SKM-1 (cell line): ENCODE measurements at regions not wholly inside any gene's neighbourhood (a gene's known extent, or its start where the extent isn't known, plus 50 kb on each side); places are given as distances from the start of the nearest gene placed in this dataset.

Experiments
- DNase-seq: peaks from one replicate; lab custom pipeline; 2025; ENCODE audit not compliant: unreplicated experiment; lab: John Stamatoyannopoulos, UW

DNA sequence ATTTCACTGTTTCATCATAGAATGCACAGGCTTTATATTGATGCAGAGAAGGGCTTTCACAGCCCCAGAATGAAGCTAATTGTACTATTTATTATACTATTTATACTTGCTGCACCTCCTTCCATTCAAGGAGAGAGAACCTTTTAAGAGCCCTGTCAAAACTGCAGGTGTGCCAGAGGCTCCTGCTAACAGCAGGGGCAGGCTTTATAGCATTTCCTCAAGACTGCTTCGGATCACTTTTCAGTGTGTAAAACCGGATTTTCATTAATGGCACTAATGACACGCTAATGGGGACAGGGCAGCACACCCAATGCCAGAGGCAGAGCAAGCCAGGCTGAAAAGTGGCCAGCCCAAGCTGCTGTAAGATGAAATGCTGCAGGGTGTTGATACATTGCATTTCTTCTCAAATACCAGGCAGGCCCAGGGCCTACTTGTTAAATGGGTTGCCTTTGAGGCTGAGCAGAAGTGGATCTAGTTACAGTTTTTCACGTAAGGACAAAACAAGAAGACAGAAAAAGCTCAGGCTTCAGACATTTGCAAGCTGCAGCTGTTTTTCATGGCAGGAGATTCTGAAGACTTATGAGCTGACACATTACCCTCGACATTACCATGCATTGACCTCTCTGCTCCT is 487.7 kb upstream of the BTBD3 start:
- no peak for DNase-seq

DNA sequence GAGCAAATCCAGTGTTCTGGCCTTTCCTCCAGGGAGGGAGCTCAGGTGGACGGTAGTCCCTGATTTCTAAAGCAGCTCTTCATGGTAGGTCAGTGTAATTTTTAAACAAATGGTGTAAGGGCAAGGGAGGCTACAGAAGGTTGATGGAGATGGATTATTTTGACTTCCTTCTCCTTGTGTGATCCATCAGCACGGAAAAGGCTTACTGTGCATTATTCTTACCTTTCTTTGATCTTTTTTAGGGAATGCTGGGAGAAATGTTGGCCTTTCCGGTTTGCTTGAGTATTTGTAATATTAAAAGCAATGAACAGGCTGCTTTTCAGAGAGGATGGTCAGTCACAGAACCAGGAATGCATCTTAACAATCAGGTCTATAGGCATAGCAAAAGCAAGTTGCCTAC is 487.0 kb upstream of the BTBD3 start:
- DNase-seq, result no peak

DNA sequence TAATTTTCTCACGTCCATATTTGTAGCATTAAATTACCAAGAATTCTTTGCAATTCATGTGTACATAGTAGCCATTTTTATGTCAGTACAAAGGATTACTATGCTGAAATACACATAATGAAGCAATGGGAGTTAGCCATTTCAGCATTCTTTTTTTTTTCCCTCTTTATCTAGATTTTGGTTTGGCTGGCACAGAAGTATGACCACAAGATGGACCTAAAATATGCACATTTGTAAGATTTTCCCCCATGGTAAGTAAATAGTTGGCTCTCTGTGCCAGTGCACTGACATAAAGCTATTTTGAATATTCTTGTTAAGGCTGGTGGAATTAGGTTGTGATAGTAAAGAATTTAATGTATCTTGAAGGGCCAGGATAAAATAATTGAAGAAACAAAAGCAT is 486.1 kb upstream of the BTBD3 start:
- no peak for DNase-seq

DNA sequence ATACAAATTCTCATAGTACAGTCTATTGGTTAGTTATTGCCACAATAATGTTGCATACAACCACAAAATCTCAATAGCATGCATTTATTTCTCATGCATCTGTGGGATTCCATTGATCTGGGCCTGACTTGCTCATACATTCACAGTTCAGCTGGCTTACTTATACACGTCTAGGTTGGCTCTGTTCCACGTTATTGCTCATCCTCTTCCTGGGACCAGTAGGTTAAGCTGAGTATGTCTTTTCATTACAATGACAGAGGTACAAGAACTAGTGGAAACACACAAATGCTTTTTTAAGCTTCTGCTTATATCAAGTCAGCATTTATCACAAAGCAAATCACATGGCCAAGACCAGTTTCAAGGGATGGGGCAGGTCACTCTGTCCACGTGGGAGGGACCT is 485.3 kb upstream of the BTBD3 start:
- no peak for DNase-seq

DNA sequence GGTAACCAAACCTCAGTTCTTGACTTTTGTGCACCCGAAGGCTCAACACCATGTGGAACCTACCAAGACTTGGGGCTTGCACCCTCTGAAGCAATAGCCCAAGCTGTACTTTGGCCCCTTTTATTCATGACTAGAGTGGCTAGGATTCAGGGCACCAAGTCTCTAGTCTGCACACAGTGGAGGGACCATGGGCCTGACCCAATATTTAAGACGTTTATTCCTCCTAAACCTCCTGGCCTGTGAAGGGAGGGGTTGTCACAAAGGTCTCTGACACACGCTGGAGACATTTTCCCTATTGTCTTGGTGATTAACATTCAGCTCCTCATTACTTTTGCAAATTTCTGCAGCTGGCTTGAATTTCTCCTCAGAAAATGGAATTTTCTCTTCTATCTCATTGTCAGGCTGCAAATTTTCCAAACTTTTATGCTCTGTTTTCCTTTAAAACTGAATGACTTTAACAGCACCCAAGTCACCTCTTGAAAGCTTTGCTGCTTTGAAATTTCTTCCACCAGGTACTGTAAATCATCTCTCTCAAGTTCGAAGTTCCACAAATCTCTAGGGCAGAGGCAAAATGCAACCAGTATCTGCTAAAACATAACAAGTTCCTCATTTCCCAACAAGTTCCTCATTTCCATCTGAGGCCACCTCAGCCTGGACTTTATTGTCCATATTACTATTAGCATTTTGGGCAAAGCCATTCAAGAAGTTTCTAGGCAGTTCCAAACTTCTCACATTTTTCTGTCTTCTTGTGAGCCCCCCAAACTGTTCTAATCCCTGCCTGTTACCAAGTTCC is 481.4 kb upstream of the BTBD3 start:
- no peak for DNase-seq

DNA sequence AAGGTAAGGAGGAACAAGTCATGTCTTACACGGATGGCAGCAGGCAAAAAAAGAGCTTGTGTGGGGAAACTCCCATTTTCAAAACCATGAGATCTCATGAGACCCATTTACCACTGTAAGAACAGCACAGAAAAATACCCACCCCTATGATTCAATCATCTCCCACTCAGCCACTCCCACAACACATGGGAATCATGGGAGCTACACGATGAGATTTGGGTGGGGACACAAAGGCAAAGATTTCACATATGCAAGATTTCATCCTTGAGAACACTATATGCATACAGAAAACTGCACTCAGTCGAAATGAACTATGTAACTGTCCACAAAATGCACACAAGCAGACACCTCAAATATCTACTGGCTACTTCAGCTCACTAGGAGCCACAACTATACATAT is 480.6 kb upstream of the BTBD3 start:
- DNase-seq, result no peak

DNA sequence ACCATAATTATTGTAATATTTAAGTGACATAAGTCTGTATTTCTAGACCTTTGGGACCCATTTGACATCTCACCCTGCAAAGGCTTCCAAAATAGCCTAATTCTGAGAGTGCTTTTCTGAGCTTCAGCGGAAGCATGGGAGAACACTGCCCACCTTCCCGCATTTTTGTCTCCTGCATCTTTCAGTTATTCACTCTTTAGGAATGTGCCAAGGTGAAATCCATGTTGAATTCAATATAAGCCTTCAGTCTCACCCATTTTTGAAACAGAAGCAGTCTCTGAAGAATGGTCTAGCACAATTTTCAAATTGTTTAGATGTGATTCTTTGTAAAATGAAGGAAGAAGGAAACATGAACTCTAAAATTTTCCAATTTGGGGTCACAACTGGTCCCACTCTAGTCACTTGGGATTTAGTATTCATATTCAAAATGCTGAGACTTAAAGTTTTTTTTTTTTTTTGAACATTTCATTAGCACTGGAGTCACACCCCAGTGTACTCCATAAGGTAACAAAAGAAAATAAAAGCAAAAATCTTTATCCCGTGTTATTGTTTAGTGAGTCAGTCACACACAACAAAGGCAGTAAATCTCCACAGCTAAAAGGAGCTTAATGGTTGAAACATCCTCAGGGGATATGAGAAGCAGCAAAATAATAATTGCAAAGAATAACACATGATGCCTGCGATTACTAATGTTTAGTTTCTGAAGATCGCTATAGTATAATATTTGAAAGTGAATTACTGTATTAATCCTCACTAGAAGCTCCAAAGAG is 479.9 kb upstream of the BTBD3 start:
- no peak for DNase-seq

DNA sequence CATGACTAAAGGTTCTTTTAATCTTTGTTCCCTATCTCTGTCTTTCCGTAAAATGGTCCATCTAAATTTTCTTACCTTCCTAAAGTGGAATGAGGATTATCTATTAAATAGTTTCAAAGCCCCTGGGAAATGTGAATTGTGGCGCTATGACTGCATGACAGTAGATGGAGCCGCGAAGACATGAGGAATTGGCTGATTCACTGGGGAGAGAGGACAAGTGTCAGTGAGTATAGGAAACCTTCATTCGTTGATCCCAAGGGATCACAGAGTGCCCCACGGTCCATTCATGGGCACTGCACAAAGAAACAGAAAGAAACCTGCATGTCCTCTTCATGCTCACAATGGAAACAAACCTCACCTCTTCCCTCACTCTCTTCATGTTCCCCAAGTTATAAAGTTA is 479.3 kb upstream of the BTBD3 start:
- no peak for DNase-seq

DNA sequence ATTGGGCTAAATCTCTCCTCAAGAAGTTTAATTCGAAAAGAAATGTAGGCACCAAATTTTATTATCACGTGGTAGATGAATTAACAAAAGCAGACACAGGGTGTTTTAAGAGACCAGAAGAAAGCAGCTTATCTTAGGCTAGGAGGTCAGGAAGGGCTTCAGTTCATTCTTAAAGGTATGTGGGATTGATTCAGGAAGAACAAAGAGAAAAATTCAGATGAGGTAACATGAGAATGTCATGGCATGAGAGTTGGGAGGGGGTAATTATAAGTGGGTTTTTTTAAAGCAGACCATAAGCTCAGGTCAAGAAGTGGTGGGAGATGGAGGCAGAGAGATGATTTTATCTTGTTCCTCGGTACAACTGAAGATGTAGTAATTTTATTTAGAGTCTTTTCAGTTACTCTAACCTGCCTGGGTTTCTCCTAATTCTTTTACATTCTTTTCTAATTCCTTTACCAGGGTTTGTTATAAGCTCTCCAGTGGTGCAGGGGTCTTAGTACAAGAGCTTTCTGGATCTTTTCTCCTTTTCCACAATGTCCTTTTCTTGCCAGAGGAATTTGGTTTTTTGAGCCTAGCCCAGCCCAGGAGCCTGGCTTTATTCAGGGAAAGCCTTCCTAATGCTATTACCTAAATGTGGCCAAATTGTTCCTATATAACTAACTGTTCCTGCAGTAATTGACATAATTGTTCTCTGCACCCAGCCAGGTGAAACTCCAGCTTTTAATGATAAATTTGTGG is 474.1 kb upstream of the BTBD3 start:
- no peak for DNase-seq

DNA sequence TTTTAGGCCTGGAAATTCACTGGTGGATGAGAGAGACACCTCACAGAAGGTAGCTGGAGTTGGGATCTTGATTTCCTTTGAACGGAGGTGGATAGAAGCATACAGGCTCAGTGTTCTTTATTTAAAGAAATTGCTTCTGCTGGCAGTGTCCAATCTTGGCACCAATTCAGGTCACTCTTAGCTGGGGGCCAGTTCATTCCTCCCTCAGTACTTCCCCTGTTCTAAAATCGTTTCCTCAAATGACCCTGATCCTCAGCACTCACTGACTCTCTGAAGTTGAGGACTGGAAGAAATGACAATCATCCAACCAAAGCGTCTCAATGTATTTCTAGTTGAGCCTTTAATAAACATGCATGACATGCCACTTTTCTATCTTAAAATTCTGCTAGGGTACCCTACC is 472.5 kb upstream of the BTBD3 start:
- DNase-seq, result no peak

DNA sequence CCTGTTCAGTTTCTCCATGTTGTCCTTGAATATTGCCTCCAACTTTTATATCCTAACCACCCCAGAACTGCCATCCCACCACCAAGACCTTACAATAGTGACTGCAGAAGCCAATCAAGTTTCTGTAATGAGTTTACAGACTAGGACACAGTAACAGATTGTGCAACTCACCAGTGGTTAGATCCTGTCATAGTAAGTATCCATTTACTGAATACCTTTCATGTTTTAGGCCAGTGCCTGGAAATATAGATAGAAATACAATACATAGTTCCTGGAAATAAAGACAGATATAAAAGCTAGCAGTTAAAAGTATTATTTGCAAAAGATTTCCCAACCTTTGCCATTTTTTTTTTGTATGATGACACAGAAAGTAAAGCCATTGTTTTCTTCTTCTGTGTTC is 471.8 kb upstream of the BTBD3 start:
- no peak for DNase-seq

DNA sequence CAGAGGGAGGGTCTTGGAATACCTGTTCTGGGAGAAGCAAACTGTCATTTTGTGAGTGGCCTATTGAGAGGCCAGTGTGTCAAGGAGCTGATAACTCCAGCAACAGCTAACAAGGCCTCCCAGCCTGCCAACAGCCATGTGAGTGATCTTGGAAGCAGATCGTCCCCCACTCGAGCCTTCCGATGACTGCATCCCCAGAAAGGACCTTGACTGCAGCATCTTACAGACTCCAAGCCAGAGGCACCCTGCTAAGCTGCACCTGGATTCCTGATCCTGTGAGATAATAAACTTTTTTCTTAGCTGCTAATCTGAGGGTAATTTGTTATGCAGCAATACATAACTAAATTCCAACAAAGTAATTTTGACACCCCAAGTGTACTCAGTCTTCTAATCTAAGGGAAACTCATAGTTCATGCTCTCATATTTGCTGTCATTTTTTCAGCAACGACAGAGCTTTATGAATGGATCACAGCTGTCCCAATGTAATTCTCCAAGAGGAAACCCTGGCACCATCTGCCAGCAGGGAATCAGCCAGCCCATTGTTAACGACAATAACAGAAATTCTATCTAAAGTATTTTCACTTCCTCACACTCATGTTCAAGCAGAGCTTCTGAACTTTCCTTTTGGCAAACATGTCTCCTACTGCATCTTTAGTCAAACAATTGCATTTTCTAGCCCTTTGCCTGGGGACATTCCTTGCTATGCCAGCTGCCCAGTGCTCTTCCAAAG is 470.2 kb upstream of the BTBD3 start:
- no peak for DNase-seq

DNA sequence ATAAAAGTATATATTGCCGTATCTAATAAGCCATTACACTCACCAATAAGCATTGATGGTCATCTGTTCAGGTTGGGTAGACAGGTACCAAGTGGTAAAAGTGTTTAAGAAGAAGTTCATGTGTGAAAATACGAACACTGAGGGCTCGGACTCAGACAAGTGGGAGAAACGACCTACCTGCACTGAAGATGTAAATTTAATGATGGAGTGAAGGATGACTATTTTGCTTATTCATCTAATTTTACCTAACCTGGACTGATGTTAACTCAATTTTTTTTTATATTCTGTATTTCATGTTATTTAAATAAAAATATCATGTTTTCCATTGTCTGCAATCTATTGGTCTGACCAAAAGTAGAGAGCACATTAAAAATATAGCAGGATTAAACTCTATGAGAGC is 469.1 kb upstream of the BTBD3 start:
- no peak for DNase-seq

DNA sequence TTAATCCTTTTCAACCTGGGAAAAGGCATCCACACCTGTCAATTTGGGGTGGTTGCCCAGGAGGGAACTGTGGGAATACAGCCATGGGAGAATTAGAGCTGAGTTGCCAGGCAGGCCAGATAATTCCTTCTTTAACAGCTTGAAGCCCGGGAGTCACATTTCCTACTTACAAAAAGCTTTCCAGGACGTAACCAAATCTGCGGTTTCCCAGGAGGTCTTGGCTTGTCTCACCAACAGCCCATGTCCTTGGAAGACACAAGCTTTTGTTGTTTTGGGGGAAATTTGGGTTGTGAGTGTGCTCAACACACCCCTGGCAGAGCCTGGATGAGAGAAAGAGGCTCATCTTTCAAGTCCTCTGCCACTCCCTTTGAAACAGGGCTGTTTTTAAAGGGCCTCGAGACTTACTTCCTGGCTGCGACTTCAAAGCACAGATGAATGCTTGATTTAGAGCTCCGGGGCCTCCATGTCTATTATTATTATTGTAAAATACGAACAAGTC is 465.9 kb upstream of the BTBD3 start:
- no peak for DNase-seq

DNA sequence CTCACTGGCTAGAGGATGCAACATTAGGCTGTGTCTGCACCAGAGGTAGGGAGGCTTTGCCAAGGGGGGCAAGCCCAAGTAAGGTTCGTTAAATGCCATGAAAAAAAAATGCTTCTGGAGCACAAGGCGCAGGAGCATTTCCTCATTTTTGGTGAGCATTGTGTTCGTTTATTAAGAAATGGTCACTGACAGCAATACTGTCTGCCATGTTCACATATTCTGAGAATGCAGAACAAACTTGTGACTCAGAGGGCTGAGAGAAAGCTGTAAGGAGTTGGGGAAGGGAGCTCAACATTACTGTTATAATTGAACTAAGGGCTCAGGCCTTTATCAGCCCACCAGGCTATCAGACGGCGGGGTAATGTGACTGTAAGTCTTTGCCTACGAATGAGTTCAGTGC is 465.4 kb upstream of the BTBD3 start:
- DNase-seq, result no peak

DNA sequence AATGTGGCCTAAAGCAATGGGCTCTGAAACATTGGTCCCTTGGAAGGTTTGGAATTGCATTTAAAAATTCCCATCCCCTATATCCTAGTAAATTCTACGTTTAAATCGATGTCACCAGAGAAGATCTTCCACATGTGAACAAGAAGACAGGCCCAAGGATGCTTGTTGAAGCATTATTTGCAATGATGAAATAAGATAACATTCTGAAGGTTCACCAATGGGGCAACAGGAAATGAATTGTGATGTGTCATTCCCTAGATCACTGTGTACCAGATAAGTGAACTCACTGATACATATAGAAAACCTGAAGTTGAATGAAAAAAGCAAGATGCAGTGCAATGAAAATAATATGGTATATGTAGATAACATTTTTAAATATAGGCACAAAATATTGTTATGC is 464.3 kb upstream of the BTBD3 start:
- DNase-seq, result peak; percentile 19

DNA sequence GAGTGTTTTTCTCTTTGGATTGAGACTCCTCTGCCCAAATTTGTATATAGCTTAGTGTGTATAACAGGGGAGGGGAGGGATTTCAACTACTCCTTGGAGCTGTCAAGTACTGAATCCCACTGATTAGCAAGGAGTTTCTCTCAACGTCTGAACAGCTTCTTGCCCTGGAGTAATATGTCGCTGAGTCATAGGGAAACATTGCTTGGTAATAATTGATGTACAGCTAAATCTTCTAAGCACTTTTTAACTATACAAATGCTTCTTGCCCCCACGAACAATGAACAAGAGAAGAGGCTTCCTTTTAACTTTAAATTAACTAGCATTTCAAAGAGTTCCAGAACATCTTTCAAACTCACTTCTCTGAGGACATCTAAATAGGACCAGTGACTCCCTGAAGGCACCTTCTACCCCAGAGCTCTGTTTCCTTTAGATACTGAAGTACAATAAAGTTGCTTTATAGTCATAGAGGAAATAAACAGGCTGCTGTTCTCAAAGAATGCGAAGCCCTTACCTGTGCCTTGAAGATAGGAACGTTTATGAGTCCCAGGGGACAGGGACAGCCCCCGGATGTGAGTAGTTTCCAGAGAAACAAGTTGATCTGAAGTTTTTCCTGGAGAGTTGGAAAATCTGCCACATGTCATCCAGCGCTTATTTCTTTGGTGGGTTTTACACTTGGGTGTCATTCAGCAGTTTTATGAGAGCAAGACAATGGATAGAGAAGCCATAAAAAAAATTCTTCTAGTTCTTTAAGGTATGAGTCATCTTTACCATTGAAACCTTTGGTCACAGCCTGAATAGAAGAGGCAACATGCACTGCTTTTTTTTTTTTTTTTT is 462.5 kb upstream of the BTBD3 start:
- no peak for DNase-seq

DNA sequence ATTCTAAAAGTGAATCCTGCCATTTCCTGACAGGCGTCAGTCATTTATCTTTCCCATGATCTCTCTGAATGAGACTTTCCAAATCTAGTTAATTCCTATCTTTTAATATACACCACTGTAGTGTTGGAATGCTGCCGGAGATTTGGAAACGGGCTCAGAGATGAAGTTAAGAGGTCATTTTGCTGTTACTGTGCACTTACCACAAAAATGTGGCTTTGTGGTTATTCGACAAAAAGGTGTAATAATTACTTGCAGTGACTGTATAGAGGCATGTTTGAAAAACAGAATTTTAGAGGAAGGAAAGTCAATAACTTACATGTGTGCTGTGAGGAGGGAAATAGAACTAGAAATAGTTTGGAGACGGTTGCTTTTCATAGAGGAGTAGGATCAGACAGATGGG is 460.2 kb upstream of the BTBD3 start:
- DNase-seq, result no peak

DNA sequence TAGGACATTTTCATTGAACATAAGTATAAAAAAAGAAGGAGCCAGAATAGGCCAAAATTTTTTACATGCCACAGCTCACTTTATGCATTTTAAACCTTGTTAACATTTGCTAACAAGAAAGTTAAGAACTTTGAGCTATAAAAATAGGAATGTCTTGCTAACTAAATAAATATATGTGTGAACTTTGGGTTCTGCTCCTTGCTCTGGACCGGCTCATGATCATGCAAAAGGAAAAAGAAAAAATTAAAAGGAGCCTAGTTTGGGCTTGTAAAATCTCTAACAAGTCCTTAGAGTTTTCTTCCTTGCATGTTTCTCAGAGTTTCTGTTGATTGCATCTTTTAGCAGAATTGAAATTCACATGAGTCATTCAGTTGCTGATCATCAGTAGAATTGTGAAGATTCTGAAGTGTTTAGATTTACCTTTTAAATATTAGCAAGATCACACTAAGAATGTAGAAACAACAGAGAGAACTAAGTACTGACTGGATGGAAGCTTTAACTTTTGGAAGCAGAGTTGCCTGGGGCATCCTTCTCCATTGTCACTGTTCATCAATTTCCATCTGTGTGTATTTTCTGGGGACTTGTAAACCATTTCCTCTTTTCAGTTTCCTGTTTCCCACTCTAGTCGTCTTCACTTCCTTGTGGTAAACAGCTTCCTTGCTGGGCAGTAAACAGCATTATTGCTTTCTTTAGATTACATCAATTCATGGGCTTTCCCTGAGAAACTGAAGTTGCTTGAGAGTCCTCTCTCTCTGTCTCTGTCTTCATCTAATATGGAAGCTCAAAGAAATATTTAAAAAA is 458.4 kb upstream of the BTBD3 start:
- no peak for DNase-seq
